ENCODE measurements at regions not wholly inside any gene's neighbourhood (a gene's known extent, or its start where the extent isn't known, plus 50 kb on each side); places are given as distances from the start of the nearest gene placed in this dataset.

DNA sequence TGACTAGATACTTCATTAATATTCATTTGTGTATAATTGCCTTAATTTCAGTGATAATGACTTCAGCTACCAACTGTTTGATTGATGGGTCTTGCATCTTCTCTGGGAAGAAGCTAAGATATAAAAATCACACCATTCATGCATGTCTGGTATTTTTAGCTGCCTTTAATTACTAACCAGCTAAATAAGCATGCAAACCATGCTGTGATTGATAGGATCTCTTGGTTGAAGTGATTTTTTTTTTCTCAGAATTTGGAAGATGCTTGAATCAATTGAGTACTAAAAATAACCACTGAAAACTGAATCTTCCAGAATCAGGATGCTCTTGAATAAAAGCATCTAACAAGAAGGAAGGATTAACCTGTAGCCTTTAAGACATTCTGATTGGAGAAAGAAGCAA lies 668.8 kb downstream of the TDRD15 start:
- TF ChIP-seq ZNF140 (tag by site-specific recombination; IDR thresholded peaks at IDR 0.05) (no peak), ZNF184 (tag by site-specific recombination; IDR thresholded peaks at IDR 0.05) (no peak), ZBTB21 (tag by site-specific recombination; IDR thresholded peaks at IDR 0.05) (no peak), ZNF146 (tag by site-specific recombination; IDR thresholded peaks at IDR 0.05) (no peak), ZNF223 (tag by site-specific recombination; IDR thresholded peaks at IDR 0.05) (no peak), ZNF10 (tag by site-specific recombination; IDR thresholded peaks at IDR 0.05) (no peak), GLI2 (tag by site-specific recombination; IDR thresholded peaks at IDR 0.05; ENCODE audit: borderline replicate concordance, low read depth) (no peak)
- TF ChIP-seq, protein P1, sequence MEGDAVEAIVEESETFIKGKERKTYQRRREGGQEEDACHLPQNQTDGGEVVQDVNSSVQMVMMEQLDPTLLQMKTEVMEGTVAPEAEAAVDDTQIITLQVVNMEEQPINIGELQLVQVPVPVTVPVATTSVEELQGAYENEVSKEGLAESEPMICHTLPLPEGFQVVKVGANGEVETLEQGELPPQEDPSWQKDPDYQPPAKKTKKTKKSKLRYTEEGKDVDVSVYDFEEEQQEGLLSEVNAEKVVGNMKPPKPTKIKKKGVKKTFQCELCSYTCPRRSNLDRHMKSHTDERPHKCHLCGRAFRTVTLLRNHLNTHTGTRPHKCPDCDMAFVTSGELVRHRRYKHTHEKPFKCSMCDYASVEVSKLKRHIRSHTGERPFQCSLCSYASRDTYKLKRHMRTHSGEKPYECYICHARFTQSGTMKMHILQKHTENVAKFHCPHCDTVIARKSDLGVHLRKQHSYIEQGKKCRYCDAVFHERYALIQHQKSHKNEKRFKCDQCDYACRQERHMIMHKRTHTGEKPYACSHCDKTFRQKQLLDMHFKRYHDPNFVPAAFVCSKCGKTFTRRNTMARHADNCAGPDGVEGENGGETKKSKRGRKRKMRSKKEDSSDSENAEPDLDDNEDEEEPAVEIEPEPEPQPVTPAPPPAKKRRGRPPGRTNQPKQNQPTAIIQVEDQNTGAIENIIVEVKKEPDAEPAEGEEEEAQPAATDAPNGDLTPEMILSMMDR (tag by site-specific recombination; IDR thresholded peaks at IDR 0.05), result no peak
- TF ChIP-seq, protein P2, sequence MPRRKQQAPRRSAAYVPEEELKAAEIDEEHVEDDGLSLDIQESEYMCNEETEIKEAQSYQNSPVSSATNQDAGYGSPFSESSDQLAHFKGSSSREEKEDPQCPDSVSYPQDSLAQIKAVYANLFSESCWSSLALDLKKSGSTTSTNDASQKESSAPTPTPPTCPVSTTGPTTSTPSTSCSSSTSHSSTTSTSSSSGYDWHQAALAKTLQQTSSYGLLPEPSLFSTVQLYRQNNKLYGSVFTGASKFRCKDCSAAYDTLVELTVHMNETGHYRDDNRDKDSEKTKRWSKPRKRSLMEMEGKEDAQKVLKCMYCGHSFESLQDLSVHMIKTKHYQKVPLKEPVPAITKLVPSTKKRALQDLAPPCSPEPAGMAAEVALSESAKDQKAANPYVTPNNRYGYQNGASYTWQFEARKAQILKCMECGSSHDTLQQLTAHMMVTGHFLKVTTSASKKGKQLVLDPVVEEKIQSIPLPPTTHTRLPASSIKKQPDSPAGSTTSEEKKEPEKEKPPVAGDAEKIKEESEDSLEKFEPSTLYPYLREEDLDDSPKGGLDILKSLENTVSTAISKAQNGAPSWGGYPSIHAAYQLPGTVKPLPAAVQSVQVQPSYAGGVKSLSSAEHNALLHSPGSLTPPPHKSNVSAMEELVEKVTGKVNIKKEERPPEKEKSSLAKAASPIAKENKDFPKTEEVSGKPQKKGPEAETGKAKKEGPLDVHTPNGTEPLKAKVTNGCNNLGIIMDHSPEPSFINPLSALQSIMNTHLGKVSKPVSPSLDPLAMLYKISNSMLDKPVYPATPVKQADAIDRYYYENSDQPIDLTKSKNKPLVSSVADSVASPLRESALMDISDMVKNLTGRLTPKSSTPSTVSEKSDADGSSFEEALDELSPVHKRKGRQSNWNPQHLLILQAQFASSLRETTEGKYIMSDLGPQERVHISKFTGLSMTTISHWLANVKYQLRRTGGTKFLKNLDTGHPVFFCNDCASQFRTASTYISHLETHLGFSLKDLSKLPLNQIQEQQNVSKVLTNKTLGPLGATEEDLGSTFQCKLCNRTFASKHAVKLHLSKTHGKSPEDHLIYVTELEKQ (tag by site-specific recombination; IDR thresholded peaks at IDR 0.05; ENCODE audit: borderline replicate concordance), result no peak
- TF ChIP-seq, protein P3, sequence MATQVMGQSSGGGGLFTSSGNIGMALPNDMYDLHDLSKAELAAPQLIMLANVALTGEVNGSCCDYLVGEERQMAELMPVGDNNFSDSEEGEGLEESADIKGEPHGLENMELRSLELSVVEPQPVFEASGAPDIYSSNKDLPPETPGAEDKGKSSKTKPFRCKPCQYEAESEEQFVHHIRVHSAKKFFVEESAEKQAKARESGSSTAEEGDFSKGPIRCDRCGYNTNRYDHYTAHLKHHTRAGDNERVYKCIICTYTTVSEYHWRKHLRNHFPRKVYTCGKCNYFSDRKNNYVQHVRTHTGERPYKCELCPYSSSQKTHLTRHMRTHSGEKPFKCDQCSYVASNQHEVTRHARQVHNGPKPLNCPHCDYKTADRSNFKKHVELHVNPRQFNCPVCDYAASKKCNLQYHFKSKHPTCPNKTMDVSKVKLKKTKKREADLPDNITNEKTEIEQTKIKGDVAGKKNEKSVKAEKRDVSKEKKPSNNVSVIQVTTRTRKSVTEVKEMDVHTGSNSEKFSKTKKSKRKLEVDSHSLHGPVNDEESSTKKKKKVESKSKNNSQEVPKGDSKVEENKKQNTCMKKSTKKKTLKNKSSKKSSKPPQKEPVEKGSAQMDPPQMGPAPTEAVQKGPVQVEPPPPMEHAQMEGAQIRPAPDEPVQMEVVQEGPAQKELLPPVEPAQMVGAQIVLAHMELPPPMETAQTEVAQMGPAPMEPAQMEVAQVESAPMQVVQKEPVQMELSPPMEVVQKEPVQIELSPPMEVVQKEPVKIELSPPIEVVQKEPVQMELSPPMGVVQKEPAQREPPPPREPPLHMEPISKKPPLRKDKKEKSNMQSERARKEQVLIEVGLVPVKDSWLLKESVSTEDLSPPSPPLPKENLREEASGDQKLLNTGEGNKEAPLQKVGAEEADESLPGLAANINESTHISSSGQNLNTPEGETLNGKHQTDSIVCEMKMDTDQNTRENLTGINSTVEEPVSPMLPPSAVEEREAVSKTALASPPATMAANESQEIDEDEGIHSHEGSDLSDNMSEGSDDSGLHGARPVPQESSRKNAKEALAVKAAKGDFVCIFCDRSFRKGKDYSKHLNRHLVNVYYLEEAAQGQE (tag by site-specific recombination; IDR thresholded peaks at IDR 0.05), result no peak
- TF ChIP-seq, protein P4, sequence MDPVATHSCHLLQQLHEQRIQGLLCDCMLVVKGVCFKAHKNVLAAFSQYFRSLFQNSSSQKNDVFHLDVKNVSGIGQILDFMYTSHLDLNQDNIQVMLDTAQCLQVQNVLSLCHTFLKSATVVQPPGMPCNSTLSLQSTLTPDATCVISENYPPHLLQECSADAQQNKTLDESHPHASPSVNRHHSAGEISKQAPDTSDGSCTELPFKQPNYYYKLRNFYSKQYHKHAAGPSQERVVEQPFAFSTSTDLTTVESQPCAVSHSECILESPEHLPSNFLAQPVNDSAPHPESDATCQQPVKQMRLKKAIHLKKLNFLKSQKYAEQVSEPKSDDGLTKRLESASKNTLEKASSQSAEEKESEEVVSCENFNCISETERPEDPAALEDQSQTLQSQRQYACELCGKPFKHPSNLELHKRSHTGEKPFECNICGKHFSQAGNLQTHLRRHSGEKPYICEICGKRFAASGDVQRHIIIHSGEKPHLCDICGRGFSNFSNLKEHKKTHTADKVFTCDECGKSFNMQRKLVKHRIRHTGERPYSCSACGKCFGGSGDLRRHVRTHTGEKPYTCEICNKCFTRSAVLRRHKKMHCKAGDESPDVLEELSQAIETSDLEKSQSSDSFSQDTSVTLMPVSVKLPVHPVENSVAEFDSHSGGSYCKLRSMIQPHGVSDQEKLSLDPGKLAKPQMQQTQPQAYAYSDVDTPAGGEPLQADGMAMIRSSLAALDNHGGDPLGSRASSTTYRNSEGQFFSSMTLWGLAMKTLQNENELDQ (tag by site-specific recombination; IDR thresholded peaks at IDR 0.05; ENCODE audit: low read depth), result no peak

All from HEK293 (cell line).